HG03469 (cell line): ENCODE measurements at regions not wholly inside any gene's neighbourhood (a gene's known extent, or its start where the extent isn't known, plus 50 kb on each side); places are given as distances from the start of the nearest gene placed in this dataset.

Experiments used
- ATAC-seq: cut with Tn5 transposase; IDR thresholded peaks from one replicate; pipeline ENCODE4 v1.9.1; 2021; ENCODE audit warnings: mild to moderate bottlenecking, moderate library complexity, moderate number of reproducible peaks; ENCODE audit not compliant: unreplicated experiment

GRCh38 chr12:58557661-58558060, 362.6 kb downstream of the LRIG3 start:
- no peak for ATAC-seq

DNA sequence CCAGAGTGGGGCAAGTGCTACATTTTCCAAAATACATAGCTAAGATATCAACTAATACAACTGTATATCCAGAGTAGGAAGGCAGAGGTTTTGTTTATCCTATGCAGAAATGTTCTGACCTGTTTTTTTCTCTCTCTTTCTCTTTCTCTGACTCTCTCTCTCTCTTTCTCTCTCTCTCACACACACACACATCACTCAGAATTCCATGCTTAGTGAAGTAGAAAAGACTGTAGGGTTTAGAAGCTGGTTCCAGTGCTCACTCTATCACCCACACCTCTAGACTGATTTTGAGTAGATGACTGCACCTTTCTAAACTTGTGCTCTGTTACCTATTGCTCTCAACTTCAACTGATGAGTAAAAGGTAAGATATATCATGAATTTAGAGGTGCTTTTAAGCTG, 356.7 kb downstream of the LRIG3 start:
- no peak for ATAC-seq

DNA sequence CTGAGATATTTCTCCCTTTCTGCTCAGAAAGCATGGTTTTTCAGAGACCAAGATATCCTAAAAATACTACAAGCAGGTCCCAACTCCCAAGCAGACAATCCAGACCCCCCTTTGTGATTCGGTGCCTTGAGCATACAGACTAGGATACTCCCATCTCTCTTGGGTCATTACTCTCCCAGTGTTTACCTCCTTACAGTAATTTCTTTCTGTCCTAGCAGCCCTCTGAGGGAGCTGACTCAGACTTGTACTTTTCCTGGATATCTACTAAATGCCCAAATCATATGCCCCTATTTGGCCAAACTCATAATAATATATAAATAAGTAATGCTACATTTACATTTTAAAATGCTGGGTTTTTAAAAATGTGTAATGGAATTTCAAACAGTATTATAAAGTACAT, 355.6 kb downstream of the LRIG3 start:
- no peak for ATAC-seq

DNA sequence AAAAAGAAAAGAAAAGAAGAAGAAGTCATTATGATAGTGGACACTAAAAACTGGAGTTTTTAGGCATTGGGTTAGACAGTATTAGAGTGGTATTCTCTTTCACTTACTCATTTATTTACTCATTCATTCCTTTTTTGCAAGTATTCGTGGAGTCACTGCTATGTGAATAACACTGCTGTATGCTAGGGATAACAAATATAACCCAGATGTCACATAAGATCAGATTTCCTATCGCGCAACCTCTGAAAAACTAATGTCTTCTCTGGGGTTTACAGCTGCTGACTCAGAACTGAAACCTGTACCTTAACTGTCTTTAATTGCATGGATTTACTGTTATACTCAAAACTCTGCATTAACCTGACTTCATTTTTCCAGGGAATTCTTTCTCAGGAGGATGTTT, 353.7 kb downstream of the LRIG3 start:
- no peak for ATAC-seq

DNA sequence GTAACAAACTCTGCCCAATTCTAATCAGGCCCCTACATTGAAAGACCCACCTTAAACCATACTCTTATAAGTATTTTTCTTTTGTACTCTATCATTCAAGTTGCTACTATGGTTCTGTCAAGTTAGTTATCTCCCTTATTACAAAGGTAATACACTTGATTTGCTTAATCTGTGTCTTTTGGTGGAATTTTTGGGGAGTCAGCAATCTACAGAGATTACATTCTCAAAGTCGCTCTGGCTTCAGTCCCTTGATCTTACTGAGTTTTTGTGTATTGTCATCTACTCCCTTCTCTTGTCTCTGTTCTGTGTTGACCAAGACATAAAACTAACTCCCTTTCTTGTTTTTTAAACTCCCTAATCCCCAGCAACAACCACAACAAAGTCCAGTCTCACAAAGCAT, 353.1 kb downstream of the LRIG3 start:
- no peak for ATAC-seq

DNA sequence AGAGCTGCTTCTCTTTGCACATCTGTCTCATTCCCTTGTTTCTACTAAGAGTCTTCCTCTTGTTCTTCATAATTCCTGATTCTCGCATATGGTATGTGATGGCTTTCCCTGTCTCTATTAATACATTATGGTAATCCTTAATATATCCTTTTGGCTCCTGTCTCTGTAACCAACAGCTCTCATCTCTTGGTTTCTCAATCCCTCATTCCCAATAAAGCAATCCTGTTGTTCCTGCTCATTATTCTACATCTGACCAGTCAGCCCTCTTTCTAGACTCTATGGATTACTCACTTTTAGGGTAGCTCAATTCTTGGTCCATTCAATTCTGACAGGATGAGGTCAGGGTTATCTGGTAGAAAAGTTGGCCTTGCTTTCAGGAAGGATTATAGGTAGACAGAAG, 349.9 kb downstream of the LRIG3 start:
- no peak for ATAC-seq

DNA sequence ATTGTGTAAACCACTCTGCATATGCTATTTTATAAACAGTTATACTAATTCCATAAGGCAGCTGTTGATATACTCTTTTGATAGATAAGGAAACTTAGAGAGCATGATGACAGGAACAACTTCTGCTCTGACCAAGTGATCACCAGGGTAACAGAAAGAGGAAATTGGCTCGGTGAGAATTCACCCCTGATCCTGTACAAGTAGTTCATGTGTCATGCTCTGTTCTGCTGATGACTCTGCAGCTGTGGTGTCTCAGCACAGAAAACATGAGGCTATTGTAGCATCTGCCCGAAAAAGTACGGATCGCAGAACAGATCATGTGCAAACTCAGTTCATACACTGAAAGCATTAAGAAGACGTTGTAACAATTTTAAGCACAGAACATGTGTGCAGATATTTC, 345.0 kb downstream of the LRIG3 start:
- no peak for ATAC-seq

DNA sequence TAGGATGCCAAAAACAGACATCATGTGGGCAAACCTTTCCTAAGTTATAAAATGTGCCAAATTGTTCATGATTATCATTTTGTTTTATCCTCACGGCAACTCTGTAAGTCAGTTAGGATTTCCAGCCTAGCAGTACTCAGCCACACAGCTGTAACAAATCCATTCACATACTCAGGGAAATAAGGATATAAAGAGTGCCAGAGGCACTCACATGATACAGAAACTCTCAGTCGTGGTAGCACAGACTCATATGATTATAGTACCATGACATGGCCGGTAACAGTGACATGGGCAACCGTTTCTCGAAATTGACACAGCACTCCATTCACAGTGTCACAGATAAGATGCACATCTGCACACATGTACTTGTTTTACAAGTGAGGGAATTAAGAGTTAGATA, 344.2 kb downstream of the LRIG3 start:
- no peak for ATAC-seq

DNA sequence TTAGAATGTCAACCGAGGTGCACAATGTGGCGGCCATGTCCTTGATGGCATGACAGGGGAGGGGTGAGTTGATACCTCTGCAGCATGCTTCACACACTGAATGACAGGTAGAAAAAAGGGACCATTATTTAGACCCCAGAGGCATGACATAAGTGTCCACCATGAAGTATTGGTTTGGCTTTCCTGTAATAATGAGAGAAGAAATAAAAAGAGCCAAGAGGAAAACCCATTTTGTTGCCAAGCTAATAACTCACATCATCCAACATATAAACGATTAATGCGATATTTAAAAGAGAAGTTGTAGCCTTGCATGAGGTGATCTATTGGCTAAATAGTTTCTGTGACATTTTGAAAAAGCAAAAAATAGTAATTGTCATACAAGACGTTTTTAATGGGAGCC, 343.4 kb downstream of the LRIG3 start:
- no peak for ATAC-seq

DNA sequence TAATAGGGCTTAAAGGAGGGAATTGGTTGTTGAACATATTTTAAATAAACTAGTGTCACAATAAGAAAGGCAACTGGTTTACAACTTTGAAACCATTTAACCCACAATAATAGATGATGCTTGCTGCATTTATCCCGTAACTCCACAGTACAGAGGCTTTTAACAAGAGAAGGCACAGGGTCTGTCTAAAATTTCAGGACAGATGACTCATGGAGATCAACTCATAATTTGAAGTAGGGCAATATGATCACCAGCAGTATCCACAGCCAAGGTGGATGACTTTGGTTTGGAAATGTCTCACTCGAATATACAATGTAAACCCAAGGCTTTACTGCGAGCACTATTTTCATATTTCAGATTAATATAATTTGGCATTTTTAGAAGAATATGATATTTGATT, 340.2 kb downstream of the LRIG3 start:
- ATAC-seq: no peak

DNA sequence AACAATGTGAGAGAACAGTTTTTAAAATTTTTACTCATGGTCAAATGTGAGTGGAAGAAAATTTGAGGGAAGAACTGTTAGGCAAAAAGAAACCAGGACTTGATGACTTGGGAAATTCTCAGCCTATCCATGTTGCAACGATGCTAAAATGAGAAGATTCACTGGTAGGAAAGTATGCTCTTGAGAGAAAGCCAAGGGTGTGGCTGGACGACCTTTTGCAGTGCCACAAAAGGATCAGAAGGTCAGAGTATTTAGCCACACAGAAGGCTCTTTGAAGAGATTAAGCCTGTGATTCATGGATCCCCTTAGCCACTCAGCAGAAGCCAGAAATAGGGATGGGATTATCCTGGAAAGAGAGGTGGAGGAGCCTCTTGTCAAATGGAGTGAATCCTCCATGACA, 336.8 kb downstream of the LRIG3 start:
- no peak for ATAC-seq

GRCh38 chr12:58583940-58584339, 336.4 kb downstream of the LRIG3 start:
- ATAC-seq: no peak

GRCh38 chr12:58584880-58585279, 335.4 kb downstream of the LRIG3 start:
- ATAC-seq: no peak

- no peak for ATAC-seq
These were observed 333.5 kb downstream of the LRIG3 start for GRCh38 chr12:58586762-58587161.

GRCh38 chr12:58588770-58589169, 331.5 kb downstream of the LRIG3 start:
- no peak for ATAC-seq

GRCh38 chr12:58592475-58593207, 327.7 kb downstream of the LRIG3 start:
- ATAC-seq: no peak

DNA sequence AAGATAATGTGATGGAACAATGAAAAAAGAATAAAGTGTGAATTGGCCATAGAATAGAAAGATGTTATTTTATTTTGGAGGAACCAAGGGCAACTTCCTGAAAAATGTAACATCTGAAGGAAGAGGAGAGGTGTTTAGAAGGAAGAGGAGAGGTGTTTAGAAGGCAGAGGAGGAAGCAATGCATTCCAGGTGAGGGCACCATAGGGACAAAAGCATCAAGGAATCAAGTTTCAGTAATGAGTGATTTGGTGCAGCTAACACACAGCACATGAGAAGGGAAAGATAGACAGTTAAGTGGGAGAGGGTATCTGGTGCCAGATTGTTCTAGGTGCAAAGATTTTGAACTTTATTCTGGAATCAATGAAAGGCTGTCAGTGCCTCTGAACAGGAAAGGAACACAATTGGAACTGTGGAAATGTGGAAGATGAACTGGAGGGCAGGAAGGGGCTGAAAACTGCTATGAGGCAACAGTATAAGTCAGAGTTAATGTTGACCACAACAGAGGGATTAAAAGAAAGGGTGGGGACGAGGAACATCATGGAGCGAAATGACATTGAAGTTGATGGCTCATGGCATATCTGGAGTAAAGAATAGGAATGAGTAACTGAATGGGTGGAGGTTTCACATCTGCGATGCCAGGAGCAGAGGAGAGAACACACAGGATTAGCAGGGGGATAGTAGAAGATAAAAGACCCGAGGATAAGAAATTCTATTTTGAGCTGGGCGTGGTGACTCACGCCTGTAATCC, 326.6 kb downstream of the LRIG3 start:
- ATAC-seq: no peak

GRCh38 chr12:58596381-58596780, 323.9 kb downstream of the LRIG3 start:
- ATAC-seq: no peak

DNA sequence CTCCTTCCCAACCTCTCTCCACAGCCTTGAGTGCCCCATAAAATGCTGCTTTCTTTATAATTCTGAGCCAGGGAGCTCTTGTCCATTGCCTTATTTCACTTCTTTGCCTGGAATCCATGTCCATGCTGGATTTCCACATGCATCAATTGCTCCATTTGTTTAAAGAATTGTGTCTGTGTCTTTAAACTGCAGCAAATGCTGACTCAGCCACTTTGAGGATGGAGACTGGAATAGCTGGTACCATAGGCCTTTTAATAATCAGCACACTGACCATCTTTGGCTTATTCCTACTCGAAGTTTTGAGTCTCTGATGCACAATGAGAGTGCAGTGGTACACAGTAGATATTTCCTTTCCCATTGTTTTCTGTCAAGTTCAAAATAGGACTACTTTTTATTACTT, 318.8 kb downstream of the LRIG3 start:
- ATAC-seq: no peak

- no peak for ATAC-seq
These were observed 318.1 kb downstream of the LRIG3 start for GRCh38 chr12:58602179-58602578.

- ATAC-seq: no peak
These were observed 317.6 kb downstream of the LRIG3 start for GRCh38 chr12:58602736-58603135.

GRCh38 chr12:58607805-58608204, 312.5 kb downstream of the LRIG3 start:
- no peak for ATAC-seq

DNA sequence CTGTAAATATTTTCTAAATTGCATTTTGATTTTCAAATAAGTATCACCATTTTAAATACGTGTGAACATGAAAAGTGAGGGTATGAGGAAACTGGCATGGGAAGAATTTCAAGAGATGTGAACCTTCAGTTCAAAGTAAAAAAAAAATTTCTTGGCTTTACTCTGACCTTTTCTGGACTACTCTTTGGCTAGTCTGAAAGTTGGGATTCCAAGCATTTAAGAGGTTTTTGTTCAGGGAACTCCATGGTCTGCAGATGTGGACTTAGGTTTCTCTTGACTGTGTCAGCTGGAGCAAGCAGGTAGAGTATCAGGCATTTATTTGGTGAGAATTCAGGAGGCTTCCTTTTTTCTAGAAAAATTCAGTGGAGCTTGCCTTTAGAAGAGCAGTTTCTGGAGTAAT, 311.6 kb downstream of the LRIG3 start:
- no peak for ATAC-seq
